ENCODE measurements at regions not wholly inside any gene's neighbourhood (a gene's known extent, or its start where the extent isn't known, plus 50 kb on each side); places are given as distances from the start of the nearest gene placed in this dataset.
A peak's percentile ranks its signal among the peaks of the same experiment; 100 is the strongest.

GRCh38 chr14:40616579-40616978, 990.1 kb upstream of the LRFN5 start:
- H3K9me3 ChIP-seq (ENCODE audit: insufficient read depth, low read length): peaks cover 5% of the 10 kb centered on the region; the same call in 1 of the 2 replicates

GRCh38 chr14:40601063-40601462, 1005.6 kb upstream of the LRFN5 start:
- H3K4me3 ChIP-seq (ENCODE audit: insufficient read depth, low read length, poor library complexity, severe bottlenecking): no peak overlapping the region
- no peaks in the 10 kb centered on the region for H3K9me2 ChIP-seq (replicated peaks; ENCODE audit: insufficient read depth, low read length)
- no peaks in the 10 kb centered on the region for H3K27me3 ChIP-seq (ENCODE audit: low read length)
- no peak overlapping the region for H3K9ac ChIP-seq (ENCODE audit: low read length)
- H3K79me2 ChIP-seq (ENCODE audit: insufficient read depth, low read length): no peaks in the 10 kb centered on the region
- H3F3A ChIP-seq (ENCODE audit: insufficient read depth): no peaks in the 10 kb centered on the region
- H3K36me3 ChIP-seq (ENCODE audit: low read length): no peaks in the 10 kb centered on the region
- TF ChIP-seq EZH2phosphoT487 (conservative IDR thresholded peaks at IDR 0.05; ENCODE audit: low read length): no peak
- TF ChIP-seq CTCF (IDR thresholded peaks at IDR 0.05; ENCODE audit: insufficient read depth, low read length, poor library complexity, severe bottlenecking): no peak
- no peaks in the 10 kb centered on the region for H3K9me3 ChIP-seq (ENCODE audit: insufficient read depth, low read length)
- no peaks in the 10 kb centered on the region for H4K20me1 ChIP-seq (ENCODE audit: low read depth, low read length)
- H3K27ac ChIP-seq (ENCODE audit: low read depth, low read length): no peak overlapping the region
- H3K4me2 ChIP-seq (ENCODE audit: low read depth, low read length, poor library complexity, severe bottlenecking): no peak overlapping the region
- peak overlapping the region; percentile 68 for H2AFZ ChIP-seq (ENCODE audit: low read depth, low read length, severe bottlenecking)

More at GRCh38 chr14:40616579-40616978, 990.1 kb upstream of the LRFN5 start:
- Histone ChIP-seq H3F3A (ENCODE audit: insufficient read depth) (no peaks in the 10 kb centered on the region), H3K79me2 (ENCODE audit: insufficient read depth, low read length) (no peaks in the 10 kb centered on the region), H2AFZ (ENCODE audit: low read depth, low read length, severe bottlenecking) (peak overlapping the region; percentile 75), H3K27ac (ENCODE audit: low read depth, low read length) (no peak overlapping the region), H3K9me2 (replicated peaks; ENCODE audit: insufficient read depth, low read length) (no peaks in the 10 kb centered on the region), H3K36me3 (ENCODE audit: low read length) (0 out of 2 replicates have a peak, but pooled peaks cover 2% of the 10 kb centered on the region), H4K20me1 (ENCODE audit: low read depth, low read length) (no peaks in the 10 kb centered on the region), H3K4me2 (ENCODE audit: low read depth, low read length, poor library complexity, severe bottlenecking) (no peak overlapping the region), H3K4me3 (ENCODE audit: insufficient read depth, low read length, poor library complexity, severe bottlenecking) (no peak overlapping the region), H3K9ac (ENCODE audit: low read length) (no peak overlapping the region), H3K27me3 (ENCODE audit: low read length) (no peaks in the 10 kb centered on the region)
- no peak for TF ChIP-seq EZH2phosphoT487 (conservative IDR thresholded peaks at IDR 0.05; ENCODE audit: low read length)
- TF ChIP-seq CTCF (IDR thresholded peaks at IDR 0.05; ENCODE audit: insufficient read depth, low read length, poor library complexity, severe bottlenecking): no peak

GRCh38 chr14:40599725-40600124, 1007.0 kb upstream of the LRFN5 start:
- H3K79me2 ChIP-seq (ENCODE audit: insufficient read depth, low read length): no peaks in the 10 kb centered on the region
- H3K4me3 ChIP-seq (ENCODE audit: insufficient read depth, low read length, poor library complexity, severe bottlenecking): no peak overlapping the region
- H3K36me3 ChIP-seq (ENCODE audit: low read length): no peaks in the 10 kb centered on the region
- no peak overlapping the region for H3K27ac ChIP-seq (ENCODE audit: low read depth, low read length)
- H3F3A ChIP-seq (ENCODE audit: insufficient read depth): no peaks in the 10 kb centered on the region
- no peaks in the 10 kb centered on the region for H3K9me2 ChIP-seq (replicated peaks; ENCODE audit: insufficient read depth, low read length)
- no peak overlapping the region for H2AFZ ChIP-seq (ENCODE audit: low read depth, low read length, severe bottlenecking)
- no peak overlapping the region for H3K9ac ChIP-seq (ENCODE audit: low read length)
- no peaks in the 10 kb centered on the region for H4K20me1 ChIP-seq (ENCODE audit: low read depth, low read length)
- no peak overlapping the region for H3K4me2 ChIP-seq (ENCODE audit: low read depth, low read length, poor library complexity, severe bottlenecking)
- H3K27me3 ChIP-seq (ENCODE audit: low read length): no peaks in the 10 kb centered on the region
- no peaks in the 10 kb centered on the region for H3K9me3 ChIP-seq (ENCODE audit: insufficient read depth, low read length)
- TF ChIP-seq EZH2phosphoT487 (conservative IDR thresholded peaks at IDR 0.05; ENCODE audit: low read length): no peak
- TF ChIP-seq CTCF (IDR thresholded peaks at IDR 0.05; ENCODE audit: insufficient read depth, low read length, poor library complexity, severe bottlenecking): no peak
